Vagina (tissue), 2 donors: ENCODE measurements at regions not wholly inside any gene's neighbourhood (a gene's known extent, or its start where the extent isn't known, plus 50 kb on each side); places are given as distances from the start of the nearest gene placed in this dataset.

Experiments used
- DNase-seq, 2 donors: peaks; one replicate each; pipeline ENCODE4 v3.0.0-alpha.2; 2017; ENCODE audit errors: extremely low spot score in 2 of 2
- H3K27ac ChIP-seq: fragments of 200-600 bp; sonication (generic); one replicate; pipeline ENCODE4 v1.5.1; 2019
- H3K27me3 ChIP-seq: fragments of 200-600 bp; sonication (generic); one replicate; pipeline ENCODE4 v1.5.1; 2019
- H3K36me3 ChIP-seq, 2 donors: fragments of 200-600 bp; sonication (generic); one replicate each; pipeline ENCODE4 v1.5.1; 2017 to 2019
- H3K4me1 ChIP-seq: fragments of 200-600 bp; sonication (generic); one replicate; pipeline ENCODE4 v1.5.1; 2019
- H3K4me3 ChIP-seq, 2 donors: fragments of 200-600 bp; sonication (generic); 1 replicate in 1 of 2; 2 replicates in 1 of 2; pipeline ENCODE4 v1.5.1; 2016 to 2019
- H3K9me3 ChIP-seq: fragments of 200-600 bp; sonication (generic); one replicate; pipeline ENCODE4 v1.5.1; 2019
- POLR2A ChIP-seq, 2 donors: fragments of 450-650 bp; IDR thresholded peaks; one replicate each; pipeline ENCODE4 v1.6.1; 2017; ENCODE audit warnings: antibody characterized with exemption in 2 of 2, mild to moderate bottlenecking in 2 of 2, moderate library complexity in 2 of 2
- POLR2AphosphoS5 ChIP-seq, 2 donors: sonication (generic); formaldehyde crosslinking; IDR thresholded peaks; one replicate each; pipeline ENCODE4 v1.9.0; 2017; ENCODE audit warnings: antibody characterized with exemption in 2 of 2, mild to moderate bottlenecking in 2 of 2, low read depth in 1 of 2; ENCODE audit not compliant: insufficient read depth in 1 of 2
- intact Hi-C: fragments of 100-400 bp; cut with DNase I; formaldehyde crosslinking; loops from one replicate; pipeline ENCODE4 v1.15.1; 2023
- TF ChIP-seq, protein P1 (sequence below), 3 experiments: fragments of 450-650 bp in 2 of 3; fragments of 200-600 bp in 1 of 3; sonication (generic) in 1 of 3; IDR thresholded peaks; one replicate each; pipeline ENCODE4 v1.5.1; 2017 to 2019; ENCODE audit warnings: antibody characterized with exemption in 3 of 3, mild to moderate bottlenecking in 2 of 3, moderate library complexity in 2 of 3

DNA sequence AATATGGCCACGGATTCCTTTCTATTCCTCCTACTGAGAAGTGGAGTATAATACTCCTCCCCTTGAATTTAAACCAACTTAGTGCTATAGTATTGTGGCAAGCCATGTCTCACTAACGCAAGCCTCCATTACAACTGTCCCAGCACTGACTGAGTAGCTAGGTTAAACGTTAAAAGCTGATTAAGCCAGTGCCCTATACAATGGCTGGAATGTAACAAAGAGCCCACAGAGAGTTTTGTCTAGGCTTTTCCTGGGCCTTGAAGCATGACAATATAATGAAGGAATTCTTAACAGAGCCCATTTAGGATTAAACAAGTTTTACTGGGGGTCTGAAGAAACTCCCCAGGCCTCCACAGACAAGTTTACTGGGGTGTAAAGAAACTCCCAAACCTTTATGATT lies 254.5 kb upstream of the DACH1 start:
- DNase-seq = no peak
- H3K4me3 ChIP-seq = no peak overlapping the region
- no peaks in the 10 kb centered on the region for H3K9me3 ChIP-seq
- no peaks in the 10 kb centered on the region for H3K36me3 ChIP-seq
- no peak overlapping the region for H3K27ac ChIP-seq
- no peaks in the 10 kb centered on the region for H3K4me1 ChIP-seq
- no peaks in the 10 kb centered on the region for H3K27me3 ChIP-seq
- intact Hi-C loops = no loop called here
- TF ChIP-seq, protein P1, sequence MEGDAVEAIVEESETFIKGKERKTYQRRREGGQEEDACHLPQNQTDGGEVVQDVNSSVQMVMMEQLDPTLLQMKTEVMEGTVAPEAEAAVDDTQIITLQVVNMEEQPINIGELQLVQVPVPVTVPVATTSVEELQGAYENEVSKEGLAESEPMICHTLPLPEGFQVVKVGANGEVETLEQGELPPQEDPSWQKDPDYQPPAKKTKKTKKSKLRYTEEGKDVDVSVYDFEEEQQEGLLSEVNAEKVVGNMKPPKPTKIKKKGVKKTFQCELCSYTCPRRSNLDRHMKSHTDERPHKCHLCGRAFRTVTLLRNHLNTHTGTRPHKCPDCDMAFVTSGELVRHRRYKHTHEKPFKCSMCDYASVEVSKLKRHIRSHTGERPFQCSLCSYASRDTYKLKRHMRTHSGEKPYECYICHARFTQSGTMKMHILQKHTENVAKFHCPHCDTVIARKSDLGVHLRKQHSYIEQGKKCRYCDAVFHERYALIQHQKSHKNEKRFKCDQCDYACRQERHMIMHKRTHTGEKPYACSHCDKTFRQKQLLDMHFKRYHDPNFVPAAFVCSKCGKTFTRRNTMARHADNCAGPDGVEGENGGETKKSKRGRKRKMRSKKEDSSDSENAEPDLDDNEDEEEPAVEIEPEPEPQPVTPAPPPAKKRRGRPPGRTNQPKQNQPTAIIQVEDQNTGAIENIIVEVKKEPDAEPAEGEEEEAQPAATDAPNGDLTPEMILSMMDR (IDR thresholded peaks at IDR 0.05) = no peak
- TF ChIP-seq POLR2AphosphoS5 (IDR thresholded peaks at IDR 0.05; ENCODE audit: insufficient read depth in 1 of 2, low read depth in 1 of 2) = no peak
- no peak for TF ChIP-seq POLR2A (IDR thresholded peaks at IDR 0.05)

DNA sequence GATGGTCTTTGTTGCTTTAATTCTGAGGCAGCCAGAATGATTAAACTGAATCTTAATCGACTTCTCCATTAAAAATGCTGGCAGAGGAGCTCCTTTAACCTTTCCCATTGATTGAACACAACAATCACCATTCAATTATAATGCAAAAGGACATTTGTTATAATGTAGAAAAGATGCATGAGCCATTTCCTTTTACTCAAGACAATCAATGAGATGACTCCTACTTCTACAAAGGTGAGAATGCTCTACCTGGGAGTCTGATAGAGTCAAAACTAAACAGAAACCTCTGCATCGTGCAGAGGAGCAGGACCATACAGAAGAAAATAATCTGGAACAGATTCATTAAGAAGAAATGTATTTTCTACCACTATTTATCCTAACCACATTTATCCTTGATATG lies 253.6 kb upstream of the DACH1 start:
- Histone ChIP-seq H3K9me3 (no peaks in the 10 kb centered on the region), H3K4me1 (no peaks in the 10 kb centered on the region), H3K36me3 (no peaks in the 10 kb centered on the region), H3K27ac (no peak overlapping the region), H3K27me3 (no peaks in the 10 kb centered on the region), H3K4me3 (no peak overlapping the region)
- DNase-seq = no peak
- TF ChIP-seq, protein P1 (IDR thresholded peaks at IDR 0.05) = no peak
- TF ChIP-seq POLR2A (IDR thresholded peaks at IDR 0.05) (no peak), POLR2AphosphoS5 (IDR thresholded peaks at IDR 0.05; ENCODE audit: insufficient read depth in 1 of 2, low read depth in 1 of 2) (no peak)
- intact Hi-C loops = no loop called here

DNA sequence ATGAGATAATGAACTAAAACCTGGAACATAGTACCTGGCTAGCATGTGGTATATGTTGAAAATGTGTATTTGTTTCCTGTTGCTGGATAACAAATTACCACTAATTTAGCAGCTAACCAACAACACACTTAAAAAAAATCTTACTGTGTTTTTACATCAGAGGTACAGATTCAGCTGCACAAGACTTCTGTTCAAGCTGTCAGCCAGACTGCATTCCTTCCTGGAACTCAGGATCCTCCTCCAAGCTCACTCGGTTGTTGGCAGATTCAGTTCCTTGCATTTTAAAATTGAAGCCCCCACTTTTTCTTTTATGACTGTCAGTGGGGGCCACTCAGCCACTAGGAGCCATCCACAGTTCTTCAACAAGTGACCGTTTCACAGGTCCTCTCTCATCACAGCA lies 246.9 kb upstream of the DACH1 start:
- intact Hi-C loops = no loop called here
- TF ChIP-seq POLR2A (IDR thresholded peaks at IDR 0.05) (no peak), POLR2AphosphoS5 (IDR thresholded peaks at IDR 0.05; ENCODE audit: insufficient read depth in 1 of 2, low read depth in 1 of 2) (no peak)
- TF ChIP-seq, protein P1 (IDR thresholded peaks at IDR 0.05) = no peak
- no peak for DNase-seq
- H3K36me3 ChIP-seq = no peaks in the 10 kb centered on the region
- H3K27ac ChIP-seq = no peak overlapping the region
- H3K27me3 ChIP-seq = no peaks in the 10 kb centered on the region
- H3K4me3 ChIP-seq = no peak overlapping the region
- H3K4me1 ChIP-seq = no peaks in the 10 kb centered on the region
- no peaks in the 10 kb centered on the region for H3K9me3 ChIP-seq

DNA sequence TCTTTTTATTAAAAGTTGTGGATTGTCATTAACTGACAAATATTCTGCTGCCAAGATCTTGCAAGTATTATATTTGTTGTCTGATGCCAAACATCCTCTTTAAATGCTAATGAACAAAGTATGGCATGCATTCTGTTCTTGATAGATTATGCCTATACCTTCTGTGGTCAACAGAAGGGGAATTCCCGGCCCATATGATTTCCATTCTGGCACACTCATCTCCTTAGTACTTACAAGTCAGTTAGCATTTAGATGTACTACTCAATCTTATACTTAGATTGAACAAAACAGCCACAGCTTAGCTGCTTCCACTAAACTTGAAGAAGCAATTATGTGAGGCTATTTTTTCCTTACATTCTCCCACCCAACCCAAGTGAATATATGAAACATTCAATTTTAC lies 246.1 kb upstream of the DACH1 start:
- Histone ChIP-seq H3K4me3 (no peak overlapping the region), H3K9me3 (no peaks in the 10 kb centered on the region), H3K27me3 (no peaks in the 10 kb centered on the region), H3K27ac (no peak overlapping the region), H3K4me1 (no peaks in the 10 kb centered on the region), H3K36me3 (no peaks in the 10 kb centered on the region)
- intact Hi-C loops = no loop called here
- DNase-seq = no peak
- TF ChIP-seq POLR2A (IDR thresholded peaks at IDR 0.05) (no peak), POLR2AphosphoS5 (IDR thresholded peaks at IDR 0.05; ENCODE audit: insufficient read depth in 1 of 2, low read depth in 1 of 2) (no peak)
- TF ChIP-seq, protein P1 (IDR thresholded peaks at IDR 0.05) = no peak

DNA sequence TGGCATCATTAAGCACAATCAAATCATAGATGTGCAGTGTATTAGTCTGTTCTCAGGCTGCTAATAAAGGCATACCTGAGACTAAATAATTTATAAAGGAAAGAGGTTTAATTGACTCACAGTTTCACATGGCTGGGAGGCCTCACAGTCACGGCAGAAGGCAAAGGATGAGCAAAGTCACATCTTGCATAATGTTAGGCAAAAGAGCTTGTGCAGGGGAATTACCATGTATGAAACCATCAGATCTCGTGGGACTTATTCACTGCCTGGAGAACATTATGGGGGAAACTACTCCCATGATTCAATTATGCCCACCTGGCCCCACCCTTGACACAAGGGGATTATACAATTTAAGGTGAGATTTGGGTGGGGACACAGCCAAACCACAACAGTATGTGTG lies 245.2 kb upstream of the DACH1 start:
- Histone ChIP-seq H3K4me3 (no peak overlapping the region), H3K9me3 (no peaks in the 10 kb centered on the region), H3K27ac (no peak overlapping the region), H3K36me3 (no peaks in the 10 kb centered on the region), H3K4me1 (no peaks in the 10 kb centered on the region), H3K27me3 (no peaks in the 10 kb centered on the region)
- intact Hi-C loops = no loop called here
- no peak for DNase-seq
- TF ChIP-seq POLR2AphosphoS5 (IDR thresholded peaks at IDR 0.05; ENCODE audit: insufficient read depth in 1 of 2, low read depth in 1 of 2) = no peak
- TF ChIP-seq, protein P1 (IDR thresholded peaks at IDR 0.05) = no peak
- TF ChIP-seq POLR2A (IDR thresholded peaks at IDR 0.05) = no peak
